H9 (cell line): ENCODE measurements at regions not wholly inside any gene's neighbourhood (a gene's known extent, or its start where the extent isn't known, plus 50 kb on each side); places are given as distances from the start of the nearest gene placed in this dataset.

Source experiments
- DNase-seq: peaks from one replicate; pipeline ENCODE4 v3.0.0-alpha.2; 2017
- H2AFZ ChIP-seq: one replicate; pipeline ENCODE4 v1.6.1; 2013; ENCODE audit warnings: mild to moderate bottlenecking, low read length, control low read depth, moderate library complexity
- H2AK5ac ChIP-seq: 2 replicates; pipeline ENCODE4 v1.6.1; 2013; ENCODE audit warnings: low read length, control low read depth, mixed read lengths; ENCODE audit not compliant: insufficient read length
- H2BK120ac ChIP-seq: one replicate; pipeline ENCODE4 v1.6.1; 2013; ENCODE audit warnings: low read depth, mild to moderate bottlenecking, low read length, control low read depth, inconsistent platforms; ENCODE audit not compliant: poor library complexity, severe bottlenecking
- H2BK12ac ChIP-seq: 2 replicates; pipeline ENCODE4 v1.6.1; 2013; ENCODE audit warnings: low read length, control low read depth, mixed read lengths, low read depth; ENCODE audit not compliant: insufficient read length
- H2BK15ac ChIP-seq: 2 replicates; pipeline ENCODE4 v1.6.1; 2013; ENCODE audit warnings: low read depth, low read length, control low read depth
- H2BK20ac ChIP-seq: one replicate; pipeline ENCODE4 v1.6.1; 2013; ENCODE audit warnings: low read depth, mild to moderate bottlenecking, low read length, control low read depth, inconsistent platforms; ENCODE audit not compliant: poor library complexity, severe bottlenecking
- H2BK5ac ChIP-seq: 2 replicates; pipeline ENCODE4 v1.6.1; 2013; ENCODE audit warnings: low read length, control low read depth, mixed read lengths; ENCODE audit not compliant: insufficient read length
- H3K14ac ChIP-seq: 2 replicates; pipeline ENCODE4 v1.6.1; 2013; ENCODE audit warnings: low read length, control low read depth; ENCODE audit not compliant: insufficient read depth
- H3K18ac ChIP-seq: 2 replicates; pipeline ENCODE4 v1.6.1; 2013; ENCODE audit warnings: low read depth, mild to moderate bottlenecking, mixed read lengths, low read length, control low read depth; ENCODE audit not compliant: insufficient read length
- H3K23ac ChIP-seq: 2 replicates; pipeline ENCODE4 v1.6.1; 2013; ENCODE audit warnings: low read length, control low read depth, mixed read lengths, low read depth; ENCODE audit not compliant: insufficient read length
- H3K23me2 ChIP-seq: 2 replicates; pipeline ENCODE4 v1.6.1; 2013; ENCODE audit warnings: low read depth, mild to moderate bottlenecking, mixed read lengths, low read length, control low read depth; ENCODE audit not compliant: insufficient read length, poor library complexity, severe bottlenecking
- H3K27ac ChIP-seq: 2 replicates; pipeline ENCODE4 v1.5.1; 2013; ENCODE audit warnings: low read length, control low read depth, mixed read lengths, low read depth; ENCODE audit not compliant: insufficient read length
- H3K27me3 ChIP-seq: 2 replicates; pipeline ENCODE4 v1.6.1; 2013; ENCODE audit warnings: low read length, control low read depth, inconsistent platforms; ENCODE audit not compliant: insufficient read depth
- H3K4ac ChIP-seq: 2 replicates; pipeline ENCODE4 v1.6.1; 2013; ENCODE audit warnings: low read depth, mild to moderate bottlenecking, control low read depth, inconsistent platforms, low read length, moderate library complexity
- H3K4me1 ChIP-seq: 2 replicates; pipeline ENCODE4 v1.6.1; 2013; ENCODE audit warnings: low read length, control low read depth, inconsistent platforms; ENCODE audit not compliant: insufficient read depth
- H3K4me2 ChIP-seq: 2 replicates; pipeline ENCODE4 v1.6.1; 2013; ENCODE audit warnings: low read length, control low read depth, mixed read lengths; ENCODE audit not compliant: insufficient read length, insufficient read depth
- H3K56ac ChIP-seq: 2 replicates; pipeline ENCODE4 v1.6.1; 2013; ENCODE audit warnings: low read depth, mild to moderate bottlenecking, mixed read lengths, low read length, control low read depth; ENCODE audit not compliant: insufficient read length
- H3K79me1 ChIP-seq: 2 replicates; pipeline ENCODE4 v1.6.1; 2013; ENCODE audit warnings: low read depth, mild to moderate bottlenecking, moderate library complexity, low read length, control low read depth, inconsistent platforms; ENCODE audit not compliant: insufficient read depth, poor library complexity, severe bottlenecking
- H3K79me2 ChIP-seq: 2 replicates; pipeline ENCODE4 v1.6.1; 2013; ENCODE audit warnings: low read length, control low read depth, inconsistent platforms; ENCODE audit not compliant: insufficient read depth
- H3K9ac ChIP-seq: 2 replicates; pipeline ENCODE4 v1.6.1; 2013; ENCODE audit warnings: low read length, control low read depth, mixed read lengths; ENCODE audit not compliant: insufficient read length; ENCODE audit errors: extremely low read depth
- H3K9me3 ChIP-seq: one replicate; pipeline ENCODE4 v1.6.1; 2013; ENCODE audit warnings: low read depth, low read length, inconsistent platforms; ENCODE audit not compliant: control insufficient read depth
- H3T11ph ChIP-seq: one replicate; pipeline ENCODE4 v1.6.1; 2013; ENCODE audit warnings: mild to moderate bottlenecking, low read length, control low read depth, inconsistent platforms
- H4K20me1 ChIP-seq: one replicate; pipeline ENCODE4 v1.6.1; 2013; ENCODE audit not compliant: control insufficient read depth, insufficient read length, insufficient read depth
- H4K5ac ChIP-seq: 2 replicates; pipeline ENCODE4 v1.6.1; 2013; ENCODE audit warnings: low read depth, mild to moderate bottlenecking, mixed read lengths, low read length, control low read depth; ENCODE audit not compliant: insufficient read length
- H4K8ac ChIP-seq: replicated peaks from 2 replicates; pipeline ENCODE4 v1.6.1; 2013; ENCODE audit warnings: low read length, control low read depth, mixed read lengths, low read depth; ENCODE audit not compliant: insufficient read length
- H4K91ac ChIP-seq: 2 replicates; pipeline ENCODE4 v1.6.1; 2013; ENCODE audit warnings: low read depth, mild to moderate bottlenecking, moderate library complexity, mixed read lengths, low read length, control low read depth; ENCODE audit not compliant: insufficient read length
- H3K27ac Mint-ChIP-seq, 3 experiments: 2 replicates in 2 of 3; 3 replicates in 1 of 3; pipeline ENCODE4 v1.8.0; 2020 to 2021; ENCODE audit warnings: mixed read lengths in 3 of 3, mild to moderate bottlenecking in 1 of 3, moderate library complexity in 1 of 3
- H3K27me3 Mint-ChIP-seq: 2 replicates; pipeline ENCODE4 v1.8.0; 2021; ENCODE audit warnings: low read depth, mild to moderate bottlenecking, moderate library complexity, mixed read lengths
- H3K36me3 Mint-ChIP-seq, 3 experiments: 2 replicates in 2 of 3; 3 replicates in 1 of 3; pipeline ENCODE4 v1.8.0; 2020 to 2021; ENCODE audit warnings: low read depth in 3 of 3, mixed read lengths in 3 of 3; ENCODE audit not compliant: insufficient read depth in 1 of 3
- H3K4me1 Mint-ChIP-seq, 2 experiments: 2 replicates each; pipeline ENCODE4 v1.8.0; 2020; ENCODE audit warnings: mixed read lengths in 2 of 2
- H3K4me3 Mint-ChIP-seq, 2 experiments: 2 replicates in 1 of 2; 3 replicates in 1 of 2; pipeline ENCODE4 v1.8.0; 2020 to 2021; ENCODE audit warnings: mild to moderate bottlenecking in 2 of 2, mixed read lengths in 2 of 2, moderate library complexity in 1 of 2
- H3K9me3 Mint-ChIP-seq, 2 experiments: 2 replicates in 1 of 2; 3 replicates in 1 of 2; pipeline ENCODE4 v1.8.0; 2020; ENCODE audit warnings: mild to moderate bottlenecking in 2 of 2, mixed read lengths in 2 of 2, moderate library complexity in 1 of 2
- CTCF ChIP-seq: fragments of 200-600 bp; sonication (generic); conservative IDR thresholded peaks from 3 replicates; pipeline ENCODE4 v1.8.0; 2021; ENCODE audit warnings: antibody characterized with exemption, mild to moderate bottlenecking
- WGBS: extraction: QIAGEN DNeasy Blood & Tissue Kit; methylation state at CpG from one replicate; pipeline ENCODE4 v1.1.7; 2013; ENCODE audit warnings: missing lambda C conversion rate, low lambda C conversion rate, mixed read lengths; ENCODE audit not compliant: insufficient read length; ENCODE audit errors: extremely low coverage; 5-methylcytosine and 5-hydroxymethylcytosine counted together

- H3K23me2 ChIP-seq: no peaks in the 10 kb centered on the region
- no peak overlapping the region for H3K27ac ChIP-seq
- H3K9ac ChIP-seq: no peak overlapping the region
- H4K91ac ChIP-seq: no peak overlapping the region
- H3K27me3 ChIP-seq: no peaks in the 10 kb centered on the region
- WGBS: no CpG with 5 or more reads among the region's 4 CpGs
- H4K8ac ChIP-seq: no peak overlapping the region
- H4K5ac ChIP-seq: no peak overlapping the region
- H3K4me2 ChIP-seq: no peak overlapping the region
- H3K9me3 ChIP-seq: no peaks in the 10 kb centered on the region
- Mint-ChIP-seq H3K9me3 (no peaks in the 10 kb centered on the region), H3K27me3 (no peaks in the 10 kb centered on the region; the same call in 1 of the 2 replicates), H3K36me3 (no peaks in the 10 kb centered on the region), H3K4me1 (peaks cover 0 to 3% of the 10 kb centered on the region in 2 experiments; a peak in 2 of 4 replicates), H3K4me3 (no peak overlapping the region), H3K27ac (no peak overlapping the region)
- H3K79me1 ChIP-seq: no peaks in the 10 kb centered on the region
- H2BK5ac ChIP-seq: no peak overlapping the region
- no peak overlapping the region for H2AFZ ChIP-seq
- H2BK20ac ChIP-seq: no peak overlapping the region
- no peak overlapping the region for H2BK12ac ChIP-seq
- H3K23ac ChIP-seq: no peak overlapping the region
- TF ChIP-seq CTCF: no peak
- H3K18ac ChIP-seq: no peak overlapping the region
- no peak overlapping the region for H3K14ac ChIP-seq
- no peak overlapping the region for H3K56ac ChIP-seq
- H4K20me1 ChIP-seq: no peaks in the 10 kb centered on the region
- no peak overlapping the region for H2BK120ac ChIP-seq
- H3K4ac ChIP-seq: no peak overlapping the region
- no peak overlapping the region for H2AK5ac ChIP-seq
- no peak for DNase-seq
- H3T11ph ChIP-seq: no peak overlapping the region
- no peaks in the 10 kb centered on the region for H3K79me2 ChIP-seq
- H2BK15ac ChIP-seq: no peak overlapping the region
- no peaks in the 10 kb centered on the region for H3K4me1 ChIP-seq
Observed at GRCh38 chr7:108684629-108685028, 115.0 kb downstream of the DNAJB9 start.
